Upper lobe of left lung (tissue), 6 donors: ENCODE measurements at regions not wholly inside any gene's neighbourhood (a gene's known extent, or its start where the extent isn't known, plus 50 kb on each side); places are given as distances from the start of the nearest gene placed in this dataset.
A peak's percentile ranks its signal among the peaks of the same experiment; 100 is the strongest.

ENCODE experiments used
- ATAC-seq, 2 donors: fragments of 200-7000 bp; cut with Tn5 transposase; one replicate each; pipeline ENCODE4 v1.9.1; 2022; ENCODE audit warnings: mild to moderate bottlenecking in 2 of 2, moderate library complexity in 2 of 2; ENCODE audit not compliant: low FRiP score in 2 of 2
- DNase-seq, 2 donors: peaks; one replicate each; pipeline ENCODE4 v3.0.0-alpha.2; 2019 to 2020
- H3K27ac ChIP-seq, 4 donors: fragments of 200-600 bp; sonication (generic); one replicate each; pipeline ENCODE4 v1.5.1; 2016 to 2019
- H3K27me3 ChIP-seq, 4 donors: fragments of 200-600 bp; sonication (generic); one replicate each; pipeline ENCODE4 v1.5.1; 2017 to 2019
- H3K36me3 ChIP-seq, 4 donors: fragments of 200-600 bp; sonication (generic); one replicate each; pipeline ENCODE4 v1.5.1; 2016 to 2019
- H3K4me1 ChIP-seq, 4 donors: fragments of 200-600 bp; sonication (generic); one replicate each; pipeline ENCODE4 v1.5.1; 2018 to 2019
- H3K4me3 ChIP-seq, 4 donors: fragments of 200-600 bp; sonication (generic); one replicate each; pipeline ENCODE4 v1.5.1; 2017 to 2019; ENCODE audit warnings: mild to moderate bottlenecking in 2 of 4, moderate library complexity in 1 of 4
- H3K9me3 ChIP-seq, 4 donors: fragments of 200-600 bp; sonication (generic); one replicate each; pipeline ENCODE4 v1.5.1; 2018 to 2019
- CTCF ChIP-seq, 6 experiments: fragments of 450-650 bp in 4 of 6; fragments of 200-600 bp in 2 of 6; sonication (generic) in 2 of 6; IDR thresholded peaks; one replicate each; pipeline ENCODE4 v1.5.1; 2016 to 2019; ENCODE audit warnings: antibody characterized with exemption in 6 of 6
- EP300 ChIP-seq, 4 donors: sonication (generic); formaldehyde crosslinking; IDR thresholded peaks; one replicate each; pipeline ENCODE4 v1.5.1; 2017; ENCODE audit warnings: antibody characterized with exemption in 4 of 4, control low read depth in 2 of 4
- POLR2A ChIP-seq, 4 donors: fragments of 450-650 bp; IDR thresholded peaks; one replicate each; pipeline ENCODE4 v1.5.1; 2016 to 2017; ENCODE audit warnings: antibody characterized with exemption in 4 of 4, mild to moderate bottlenecking in 2 of 4
- POLR2AphosphoS5 ChIP-seq, 2 donors: sonication (generic); formaldehyde crosslinking; IDR thresholded peaks; one replicate each; pipeline ENCODE4 v1.5.1; 2017; ENCODE audit warnings: antibody characterized with exemption in 2 of 2
- WGBS, 2 donors: methylation state at CpG; one replicate each; pipeline ENCODE4 v1.1.5; 2017 to 2018; 5-methylcytosine and 5-hydroxymethylcytosine counted together
- donor health status: DM: no; HTN: no; CAD: no; lungs with moderate emphysema.
- donor health status: DM: no; HTN: yes; CAD: no; lungs with severe emphysema.

- Histone ChIP-seq H3K4me3 (no peak overlapping the region), H3K9me3 (no peaks in the 10 kb centered on the region), H3K36me3 (no peaks in the 10 kb centered on the region), H3K4me1 (no peaks in the 10 kb centered on the region), H3K27me3 (no peaks in the 10 kb centered on the region), H3K27ac (no peak overlapping the region)
- DNase-seq (no peak), ATAC-seq (no peak)
- no peak for TF ChIP-seq POLR2A (IDR thresholded peaks at IDR 0.05)
- TF ChIP-seq POLR2AphosphoS5 (IDR thresholded peaks at IDR 0.05) = no peak
- no peak for TF ChIP-seq EP300 (IDR thresholded peaks at IDR 0.05)
- TF ChIP-seq CTCF (IDR thresholded peaks at IDR 0.05) = no peak
Observed at GRCh38 chr12:67526129-67526528, 122.4 kb upstream of the DYRK2 start.

GRCh38 chr12:67531051-67531450, 117.5 kb upstream of the DYRK2 start:
- Histone ChIP-seq H3K36me3 (no peaks in the 10 kb centered on the region), H3K4me3 (no peak overlapping the region), H3K4me1 (no peaks in the 10 kb centered on the region), H3K9me3 (no peaks in the 10 kb centered on the region), H3K27me3 (no peaks in the 10 kb centered on the region), H3K27ac (no peak overlapping the region)
- DNase-seq (no peak), ATAC-seq (peak in 1 of 2 donors; percentile 43)
- 100% methylated on average over 1 of the region's 1 CpG for WGBS, 2 donors
- TF ChIP-seq POLR2A (IDR thresholded peaks at IDR 0.05) (no peak), EP300 (IDR thresholded peaks at IDR 0.05) (no peak)

GRCh38 chr12:67531501-67531900, 117.0 kb upstream of the DYRK2 start:
- no peak for DNase-seq
- Histone ChIP-seq H3K27me3 (no peaks in the 10 kb centered on the region), H3K36me3 (no peaks in the 10 kb centered on the region), H3K4me3 (no peak overlapping the region), H3K4me1 (no peaks in the 10 kb centered on the region), H3K27ac (no peak overlapping the region), H3K9me3 (no peaks in the 10 kb centered on the region)
- no peak for ATAC-seq
- no peak for TF ChIP-seq POLR2A (IDR thresholded peaks at IDR 0.05)
- no peak for TF ChIP-seq CTCF (IDR thresholded peaks at IDR 0.05)
- TF ChIP-seq EP300 (IDR thresholded peaks at IDR 0.05) = no peak
- TF ChIP-seq POLR2AphosphoS5 (IDR thresholded peaks at IDR 0.05) = no peak
- WGBS, 2 donors = 37 to 48% methylated on average over 3 of the region's 3 CpGs

GRCh38 chr12:67533159-67533558, 115.4 kb upstream of the DYRK2 start:
- TF ChIP-seq POLR2AphosphoS5 (IDR thresholded peaks at IDR 0.05) (no peak), CTCF (IDR thresholded peaks at IDR 0.05) (no peak), POLR2A (IDR thresholded peaks at IDR 0.05) (no peak), EP300 (IDR thresholded peaks at IDR 0.05) (no peak)
- 95 to 97% methylated on average over 1 of the region's 1 CpG for WGBS, 2 donors
- H3K27ac ChIP-seq = no peak overlapping the region

GRCh38 chr12:67534046-67534445, 114.5 kb upstream of the DYRK2 start:
- Histone ChIP-seq H3K4me3 (no peak overlapping the region), H3K4me1 (no peaks in the 10 kb centered on the region), H3K9me3 (no peaks in the 10 kb centered on the region), H3K27ac (no peak overlapping the region), H3K36me3 (no peaks in the 10 kb centered on the region), H3K27me3 (no peaks in the 10 kb centered on the region)
- DNase-seq = no peak
- ATAC-seq = peak in 1 of 2 donors; percentile 28
- 81 to 90% methylated on average over 3 of the region's 3 CpGs for WGBS, 2 donors
- TF ChIP-seq POLR2AphosphoS5 (IDR thresholded peaks at IDR 0.05) = no peak
- no peak for TF ChIP-seq POLR2A (IDR thresholded peaks at IDR 0.05)
- no peak for TF ChIP-seq CTCF (IDR thresholded peaks at IDR 0.05)
- no peak for TF ChIP-seq EP300 (IDR thresholded peaks at IDR 0.05)

More at GRCh38 chr12:67533159-67533558, 115.4 kb upstream of the DYRK2 start:
- Histone ChIP-seq H3K4me1 (no peaks in the 10 kb centered on the region), H3K27me3 (no peaks in the 10 kb centered on the region), H3K36me3 (no peaks in the 10 kb centered on the region), H3K9me3 (no peaks in the 10 kb centered on the region), H3K4me3 (no peak overlapping the region)
- ATAC-seq (no peak), DNase-seq (no peak)
